CD4-positive, alpha-beta T cell treated with Interleukin-15 for 1 hour (primary cell): ENCODE measurements at regions not wholly inside any gene's neighbourhood (a gene's known extent, or its start where the extent isn't known, plus 50 kb on each side); places are given as distances from the start of the nearest gene placed in this dataset.
"Not testable (repeated sequence)": the region's sequence is repeated elsewhere in the genome, so short reads cannot be mapped to it uniquely, and the experiment has no call there.

Experiments used
- DNase-seq: peaks from one replicate; pipeline ENCODE4 v3.0.0-alpha.2; 2020

DNA sequence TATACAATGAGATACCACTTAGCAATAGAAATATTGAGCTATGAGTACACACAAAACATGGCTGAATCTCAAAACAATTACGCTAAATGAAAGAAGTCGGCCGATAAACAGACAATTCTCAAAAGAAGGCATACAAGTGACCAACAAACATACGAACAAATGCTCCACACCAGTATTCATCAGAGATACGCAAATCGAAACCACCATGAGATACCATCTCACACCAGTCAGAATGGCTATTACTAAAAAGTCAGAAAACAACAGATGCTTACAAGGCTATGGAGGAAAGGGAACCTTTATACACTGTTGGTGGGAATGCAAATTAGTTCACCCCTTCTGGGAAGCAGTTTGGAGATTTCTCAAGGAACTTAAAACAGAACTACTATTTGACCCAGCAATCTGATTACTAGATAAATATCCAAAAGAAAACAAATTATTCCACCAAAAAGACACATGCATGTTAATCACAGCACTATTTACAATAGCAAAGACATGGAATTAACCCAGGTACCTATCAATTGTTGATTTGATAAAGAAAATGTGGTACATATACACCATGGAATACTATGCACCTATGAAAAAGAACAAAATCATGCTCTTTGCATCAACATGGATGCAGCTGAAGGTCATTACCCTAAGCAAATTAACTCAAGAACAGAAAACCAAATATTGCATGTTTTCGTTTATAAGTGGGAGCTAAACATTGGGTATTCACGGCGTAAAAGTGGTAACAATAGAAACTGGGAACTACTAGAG, 90.9 kb upstream of the GRAMD1B start:
- DNase-seq, result no peak

DNA sequence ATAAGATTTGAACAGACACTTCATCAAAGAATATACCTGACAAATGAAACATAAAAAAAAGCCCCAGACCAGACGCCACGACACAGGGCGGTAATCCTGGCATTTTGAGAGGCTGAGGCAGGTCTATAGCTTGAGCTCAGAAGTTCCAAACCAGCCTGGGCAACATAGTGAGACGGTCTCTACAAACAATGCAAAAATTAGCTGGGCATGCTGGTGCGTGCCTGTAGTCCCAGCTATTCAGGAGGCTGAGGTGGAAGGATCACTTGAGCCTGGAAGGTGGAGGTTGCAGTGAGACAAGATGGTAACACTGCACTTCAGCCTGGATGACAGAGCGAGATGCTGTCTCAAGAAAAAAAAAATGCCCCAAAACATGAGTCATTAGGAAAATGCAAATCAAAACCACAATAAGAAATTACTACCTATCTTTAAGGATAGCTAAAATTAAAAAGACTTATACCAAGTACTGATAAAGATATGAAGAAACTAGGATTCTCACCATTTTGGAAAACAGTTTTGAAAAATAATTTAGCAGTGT, 91.7 kb upstream of the GRAMD1B start:
- DNase-seq, result no peak

DNA sequence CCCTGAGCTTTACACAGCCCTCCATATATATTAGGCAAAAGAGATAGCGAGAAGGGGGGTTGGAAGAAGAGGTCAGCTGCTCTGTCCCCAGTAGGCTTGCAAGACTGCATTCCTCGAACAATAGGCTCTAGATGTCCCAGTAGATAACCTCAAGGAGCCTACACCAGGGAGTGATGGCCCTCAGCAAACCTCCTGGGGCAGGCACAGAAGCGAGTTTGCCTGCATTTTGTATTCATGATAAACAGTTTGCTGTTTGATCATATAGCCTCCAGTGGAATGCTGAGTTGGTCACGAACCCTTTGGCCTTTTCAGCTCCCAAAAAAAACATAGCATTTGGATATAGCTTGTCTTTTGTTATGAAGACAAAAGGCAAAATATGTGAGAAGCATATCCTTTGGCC, 95.1 kb upstream of the GRAMD1B start:
- DNase-seq, result no peak

DNA sequence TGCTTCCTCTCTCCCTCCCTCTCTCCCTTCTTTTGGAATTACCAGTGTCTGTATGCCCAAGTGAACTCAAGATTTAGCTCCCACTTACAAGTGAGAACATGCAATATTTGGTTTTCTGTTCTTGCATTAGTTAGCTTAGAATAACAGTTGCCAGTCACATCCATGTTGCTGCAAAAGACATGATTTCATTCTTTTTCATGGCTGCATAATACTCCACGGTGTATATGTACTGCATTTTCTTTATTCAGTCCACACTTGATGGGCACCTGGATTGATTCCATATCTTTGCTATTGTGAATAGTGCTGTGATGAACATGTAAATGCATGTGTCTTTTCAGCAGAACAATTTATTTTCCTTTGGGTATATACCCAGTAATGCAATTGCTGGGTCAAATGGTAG, 97.5 kb upstream of the GRAMD1B start:
- DNase-seq, result not testable (repeated sequence)

DNA sequence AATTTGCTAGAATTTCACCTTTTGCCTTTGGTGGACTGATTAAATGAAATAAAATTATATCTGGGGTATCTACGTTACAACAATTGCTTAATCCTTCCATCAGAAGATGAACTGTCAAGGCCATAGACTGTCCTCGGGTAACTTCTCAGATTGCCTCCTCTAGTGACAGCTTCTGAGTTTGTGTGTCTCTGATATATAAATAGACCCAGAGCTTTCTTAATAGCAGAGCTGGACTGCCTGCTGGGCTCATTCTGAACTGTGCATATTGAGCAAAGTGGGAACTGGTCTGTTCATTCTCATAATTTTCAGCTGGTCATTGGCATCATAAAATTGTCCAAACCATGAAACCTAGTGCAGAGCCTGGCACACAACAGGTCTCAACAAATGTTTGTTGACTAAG, 99.1 kb upstream of the GRAMD1B start:
- no peak for DNase-seq

DNA sequence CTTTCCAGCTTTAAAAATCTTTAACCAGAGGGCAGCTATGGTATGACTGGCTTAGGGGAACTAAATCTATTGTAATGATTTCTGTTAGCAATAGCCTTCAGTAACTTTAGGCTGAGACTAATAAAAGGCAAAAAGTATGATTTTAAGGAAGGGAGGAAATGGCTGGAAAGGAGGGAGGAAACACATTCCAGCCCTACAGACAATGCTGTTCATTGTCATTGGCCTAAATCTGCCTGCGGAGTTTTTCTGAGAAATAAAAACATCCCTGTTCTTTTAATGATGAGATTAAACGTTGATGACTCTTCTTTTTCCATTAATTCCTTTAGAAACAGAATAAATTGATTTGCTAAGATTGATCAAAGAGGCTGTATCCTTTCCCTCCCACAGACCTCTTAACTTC, 99.6 kb upstream of the GRAMD1B start:
- DNase-seq, result no peak

DNA sequence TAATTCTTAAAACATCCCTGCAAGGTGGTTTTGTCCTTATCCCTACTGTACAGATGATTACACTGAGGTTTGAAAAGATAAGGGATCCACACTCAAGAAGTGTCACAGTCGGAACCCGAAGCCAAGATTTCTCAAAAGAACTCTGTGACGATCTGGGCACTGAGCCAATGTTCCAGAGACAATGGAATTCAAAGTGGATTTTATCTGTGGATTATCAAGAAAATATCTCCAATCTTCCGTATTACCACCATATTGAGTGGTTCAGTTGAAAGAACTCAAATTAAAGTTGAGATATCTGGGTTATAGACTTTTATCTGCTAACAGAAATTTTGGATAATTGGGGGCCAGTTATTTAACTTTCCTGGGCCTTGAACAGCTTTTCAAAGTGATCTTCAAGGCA, 100.0 kb upstream of the GRAMD1B start:
- DNase-seq, result no peak

DNA sequence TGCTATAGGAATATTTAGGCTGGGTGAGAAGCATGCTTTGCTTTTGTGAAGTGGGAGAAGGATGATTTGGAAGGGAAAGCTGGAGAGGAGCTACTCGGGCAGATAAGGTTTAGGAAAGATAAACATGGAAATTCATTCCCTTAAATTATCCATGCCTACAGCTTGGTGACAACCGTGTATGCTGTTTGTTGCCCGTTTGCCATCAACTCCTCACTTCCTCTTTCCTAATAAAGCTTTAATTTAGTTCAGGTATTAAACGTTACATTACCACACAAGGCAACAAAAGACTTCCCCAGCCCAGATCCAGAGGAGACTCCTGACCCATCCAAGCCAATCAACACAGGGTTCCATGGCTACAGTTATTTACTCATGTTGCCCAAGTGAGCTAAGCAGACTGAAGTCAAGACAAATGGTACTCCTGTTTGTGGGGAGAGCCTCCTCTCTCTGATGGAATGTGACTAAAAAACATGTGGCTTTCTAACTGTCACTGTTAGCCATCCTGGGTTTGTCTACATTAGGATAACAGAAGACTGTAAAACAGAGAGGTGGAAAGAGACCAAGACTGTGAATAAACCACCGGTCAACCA, 101.7 kb upstream of the GRAMD1B start:
- no peak for DNase-seq

DNA sequence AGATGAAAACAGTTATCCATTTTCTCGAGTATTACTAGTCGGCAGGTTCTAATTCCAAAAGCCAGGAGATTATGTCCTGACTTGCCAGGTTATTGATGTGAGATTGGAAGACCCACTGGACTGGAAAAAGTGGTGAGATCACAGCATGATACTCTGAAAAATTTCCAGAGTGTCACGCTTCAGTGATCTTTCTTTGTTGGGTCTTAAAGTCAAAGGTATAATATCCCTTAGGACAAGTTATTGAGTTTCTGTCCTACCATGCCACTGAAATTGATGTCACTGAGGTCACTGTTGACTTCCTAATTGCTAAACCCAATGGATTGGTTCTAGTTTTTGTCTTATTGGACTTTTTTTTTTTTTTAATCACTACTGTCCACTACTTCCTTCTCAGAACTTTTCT, 104.5 kb upstream of the GRAMD1B start:
- no peak for DNase-seq

DNA sequence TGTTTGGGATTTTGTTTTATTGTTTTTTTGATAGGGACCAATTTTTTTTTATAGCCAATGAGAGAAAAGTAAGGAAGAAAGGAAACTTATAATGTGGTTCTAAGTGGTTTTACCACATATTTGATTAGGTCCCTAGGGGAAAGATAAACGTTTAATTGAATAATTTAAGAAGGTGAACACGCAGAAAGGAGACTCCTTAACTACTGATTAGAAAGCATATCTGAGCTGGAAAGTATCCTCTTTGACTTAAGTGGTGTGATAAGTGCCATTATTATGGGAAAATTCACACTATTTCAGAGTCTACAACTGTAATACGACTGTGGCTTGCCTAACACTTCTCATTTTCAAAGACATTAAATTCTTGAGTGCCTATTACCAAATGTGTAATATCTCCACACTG, 106.5 kb upstream of the GRAMD1B start:
- DNase-seq, result no peak

DNA sequence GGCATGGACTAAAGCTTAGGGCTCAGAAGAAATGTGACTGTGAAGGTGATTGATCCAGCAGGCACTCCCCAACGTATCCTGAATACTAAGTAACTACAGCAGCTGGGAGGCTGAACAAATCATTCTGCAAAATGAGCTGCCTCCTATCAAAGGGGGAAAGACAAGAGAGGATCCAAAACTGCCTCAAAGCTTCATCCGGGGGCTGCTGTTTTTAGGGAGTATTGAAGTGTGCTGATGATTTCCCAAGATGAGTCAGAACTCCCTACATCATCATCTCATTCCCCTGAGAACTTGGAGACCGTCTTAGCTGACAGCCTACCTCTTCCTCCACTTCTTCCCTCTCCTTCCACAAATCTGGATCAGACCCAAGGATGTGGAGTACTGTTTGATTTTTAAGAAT, 108.4 kb upstream of the GRAMD1B start:
- no peak for DNase-seq

DNA sequence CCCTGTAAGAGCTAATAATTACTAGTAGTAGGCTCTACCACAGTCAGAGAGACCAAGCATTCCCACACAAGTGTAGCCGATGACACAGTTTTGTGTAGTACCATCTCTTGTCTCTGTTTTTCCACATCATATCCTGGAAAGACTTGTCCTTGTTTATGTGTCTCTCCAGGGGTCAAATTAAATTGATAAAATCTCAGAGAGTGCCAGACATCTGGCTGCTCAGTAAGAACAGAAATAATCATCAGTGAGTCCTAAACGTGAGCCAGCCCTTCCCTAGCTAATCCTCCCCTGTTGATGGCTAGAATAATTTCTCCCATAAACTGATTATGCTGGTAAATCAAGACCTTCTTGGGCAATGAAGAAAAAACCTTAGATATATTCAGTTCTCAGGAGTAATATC, 111.4 kb upstream of the GRAMD1B start:
- DNase-seq, result no peak

DNA sequence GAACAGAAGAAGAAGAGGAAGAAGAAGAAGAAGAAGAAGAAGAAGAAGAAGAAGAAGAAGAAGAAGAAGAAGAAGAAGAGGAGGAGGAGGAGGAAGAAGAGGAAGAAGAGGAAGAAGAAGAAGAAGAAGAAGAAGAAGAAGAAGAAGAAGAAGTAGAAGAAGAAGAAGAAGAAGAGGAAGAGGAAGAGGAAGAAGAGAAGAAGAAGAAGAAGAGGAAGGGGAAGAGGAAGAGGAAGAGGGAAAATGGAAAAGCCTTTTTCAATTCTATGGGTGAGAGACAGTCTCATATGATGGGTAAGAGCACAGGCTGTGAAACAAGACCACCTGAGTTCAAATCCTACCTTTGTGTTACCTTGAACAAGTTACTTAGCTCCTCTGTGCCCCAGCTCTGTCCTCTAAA, 111.9 kb upstream of the GRAMD1B start:
- DNase-seq, result not testable (repeated sequence)

DNA sequence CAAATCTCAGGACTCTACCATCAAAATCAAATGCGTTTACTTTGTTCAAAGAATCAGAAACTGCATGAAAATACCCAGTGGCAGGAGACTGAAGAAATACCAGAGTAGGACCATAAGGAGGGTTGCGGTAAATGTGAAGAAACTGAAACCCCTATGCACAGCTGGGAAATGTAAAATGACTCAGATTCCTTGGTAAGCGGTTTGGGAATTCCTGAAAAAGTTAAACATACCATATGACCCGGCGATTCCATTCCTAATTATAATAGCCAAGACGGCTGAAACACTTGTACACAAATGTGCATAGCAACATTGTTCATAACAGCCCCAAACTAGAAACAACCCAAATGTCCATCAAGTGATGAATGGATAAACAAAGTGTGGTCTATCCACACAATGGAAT, 114.1 kb upstream of the GRAMD1B start:
- DNase-seq, result no peak

DNA sequence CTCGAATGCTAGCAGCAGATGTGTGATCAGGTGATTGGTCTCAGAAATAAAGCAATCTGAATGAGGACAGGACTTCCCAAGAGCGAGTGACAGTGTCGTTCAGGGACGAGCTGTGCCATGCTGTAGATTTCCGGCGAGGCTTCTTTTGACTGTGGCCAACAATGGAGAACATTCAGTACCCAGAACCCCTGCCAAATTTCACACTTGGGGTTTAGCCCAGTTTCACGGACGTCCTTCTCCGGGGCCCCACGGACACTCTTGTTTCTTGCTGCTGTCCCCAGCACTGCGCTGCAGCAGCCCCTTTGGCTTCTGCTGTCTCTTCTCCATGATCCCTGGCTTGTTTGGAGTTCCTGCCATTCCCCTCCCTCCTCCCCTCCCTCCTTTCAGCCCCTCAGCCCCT, 115.1 kb upstream of the GRAMD1B start:
- no peak for DNase-seq

DNA sequence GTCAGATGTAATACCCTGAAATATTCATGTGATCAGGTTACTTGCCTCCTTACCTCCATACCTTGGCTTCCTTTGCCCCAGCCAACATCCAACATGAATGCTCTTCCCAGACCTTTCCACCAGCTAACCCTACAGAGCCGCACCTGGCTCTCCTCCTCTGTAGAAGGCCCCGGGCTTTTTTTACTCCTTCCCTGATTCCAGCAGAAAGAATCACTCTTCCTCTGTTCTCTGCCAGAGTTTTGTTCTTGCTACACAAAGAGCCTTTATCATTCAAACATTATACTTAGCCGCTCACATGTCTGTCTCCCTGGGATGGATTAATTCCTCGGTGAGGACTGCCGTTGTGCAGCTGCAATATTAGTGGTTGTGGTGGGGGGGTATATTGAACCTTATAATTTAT, 116.8 kb upstream of the GRAMD1B start:
- DNase-seq, result no peak

DNA sequence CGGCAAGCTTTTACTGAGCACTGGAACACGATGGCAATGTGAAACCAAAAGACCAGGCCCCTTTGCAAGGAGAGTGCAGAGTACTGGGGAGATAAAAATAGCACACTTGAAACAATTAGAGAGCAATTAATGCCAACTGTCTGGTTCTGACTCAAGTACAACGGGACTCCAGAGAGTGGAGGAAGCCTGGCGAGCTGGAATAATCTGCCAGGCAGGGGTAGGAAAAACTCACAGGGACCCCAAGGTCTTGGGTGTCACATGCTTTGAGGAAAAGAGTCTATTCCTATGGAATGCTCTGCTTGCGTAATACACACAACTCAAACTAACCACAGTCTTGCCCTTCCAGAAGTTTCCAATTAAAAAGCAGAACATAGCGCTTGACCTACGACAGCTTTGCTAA, 113.0 kb upstream of the CLMP start:
- no peak for DNase-seq

DNA sequence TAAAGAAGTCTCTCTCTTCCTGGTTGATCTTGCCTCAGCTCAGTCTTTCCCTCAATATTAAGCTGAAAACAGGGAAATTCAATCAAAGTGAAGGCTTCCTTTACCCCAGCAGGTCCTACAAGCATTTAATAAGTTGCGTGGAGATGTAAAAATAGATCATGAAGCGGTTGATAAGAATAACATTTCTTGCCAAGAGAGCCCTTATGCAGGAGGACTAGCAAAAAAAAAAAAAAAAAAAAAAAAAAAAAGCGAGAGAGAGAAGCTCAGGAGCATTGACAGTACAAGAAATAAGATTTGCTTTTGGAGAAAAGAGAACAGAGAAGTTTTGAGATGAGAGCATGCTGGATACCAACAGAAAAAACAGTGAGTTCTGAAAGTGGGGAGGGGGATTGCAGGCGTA, 112.2 kb upstream of the CLMP start:
- DNase-seq, result no peak

DNA sequence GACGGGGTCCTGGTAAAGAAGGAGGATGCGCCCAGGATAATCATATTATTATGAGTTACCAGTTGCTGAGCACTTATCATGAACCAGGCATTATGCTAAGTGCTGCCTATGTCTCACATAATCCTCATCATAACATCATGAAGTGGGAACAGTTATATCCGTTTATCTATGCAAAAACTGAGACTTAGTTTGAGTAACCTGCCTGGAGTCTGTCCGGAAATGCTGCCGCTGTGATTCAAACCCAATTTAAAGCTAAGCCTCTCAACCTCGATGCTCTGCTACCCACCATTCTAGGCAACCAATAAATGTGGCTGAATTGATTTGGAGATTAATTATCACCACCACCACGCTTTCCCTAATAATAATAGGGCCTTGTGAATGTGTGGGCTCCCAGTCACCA, 111.5 kb upstream of the CLMP start:
- no peak for DNase-seq

DNA sequence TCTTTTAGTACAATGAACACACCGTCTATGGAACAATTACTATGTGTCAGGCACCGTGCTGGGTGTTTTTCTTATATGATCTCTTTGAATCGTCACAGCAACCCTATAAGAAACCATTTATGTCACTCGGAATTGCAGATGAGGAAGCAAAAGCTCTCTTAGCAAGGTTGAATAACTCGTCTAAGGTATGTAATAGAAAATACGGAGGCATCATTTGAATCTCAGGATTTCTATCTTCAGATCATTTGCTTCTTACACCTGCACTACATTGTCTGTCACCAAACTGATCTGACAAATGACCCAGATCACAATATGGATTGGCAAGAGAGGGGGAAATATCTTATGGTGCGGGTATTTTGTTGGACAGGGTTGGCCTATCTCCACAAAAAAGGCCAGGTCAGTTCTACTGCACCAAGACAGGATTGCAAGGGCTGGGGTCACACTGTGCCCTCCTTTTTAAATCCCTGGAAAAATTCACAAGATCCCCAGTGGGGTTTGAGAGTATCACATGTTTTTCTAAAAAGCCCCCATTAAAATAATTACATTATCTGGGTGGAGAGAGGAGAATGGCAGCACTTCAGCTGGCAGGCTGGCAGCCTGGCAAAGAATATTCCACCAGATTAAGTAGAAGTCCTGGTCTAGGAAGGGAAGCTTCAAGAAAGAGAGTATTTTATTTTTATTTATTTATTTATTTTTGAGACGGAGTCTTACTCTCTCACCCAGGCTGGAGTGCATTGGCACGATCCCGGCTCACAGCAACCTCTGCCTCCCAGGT, 110.7 kb upstream of the CLMP start:
- DNase-seq, result no peak

DNA sequence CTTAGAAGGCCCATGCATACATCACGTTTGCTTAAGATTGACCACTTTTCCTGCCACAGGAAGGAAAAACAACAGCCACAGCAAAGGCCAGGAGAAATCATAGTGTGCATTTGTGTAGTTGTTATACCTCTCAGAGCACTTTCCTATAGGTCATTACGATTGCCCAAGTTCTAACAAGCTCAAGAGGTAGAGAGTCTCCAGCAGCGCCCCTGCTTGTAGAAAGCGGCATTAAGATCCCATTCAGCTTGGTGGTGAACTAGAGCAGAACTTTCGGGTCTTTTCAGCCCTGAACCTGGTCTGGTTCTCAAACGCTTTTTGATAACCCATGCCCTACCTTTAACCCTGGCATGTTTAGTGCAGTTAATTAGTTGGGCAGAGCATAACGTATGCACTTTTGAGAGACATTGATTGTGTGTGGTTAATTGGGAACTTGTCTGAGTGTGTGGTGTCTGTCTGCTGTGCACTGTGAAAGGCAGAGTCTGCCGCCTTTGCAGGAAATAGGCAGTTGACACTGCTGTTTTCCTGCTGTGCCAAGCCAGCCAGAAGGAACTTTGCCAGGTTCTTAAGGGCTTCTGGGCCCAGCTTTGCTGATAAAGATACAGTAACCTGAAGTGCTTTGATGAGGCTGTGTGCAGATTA, 109.9 kb upstream of the CLMP start:
- no peak for DNase-seq

DNA sequence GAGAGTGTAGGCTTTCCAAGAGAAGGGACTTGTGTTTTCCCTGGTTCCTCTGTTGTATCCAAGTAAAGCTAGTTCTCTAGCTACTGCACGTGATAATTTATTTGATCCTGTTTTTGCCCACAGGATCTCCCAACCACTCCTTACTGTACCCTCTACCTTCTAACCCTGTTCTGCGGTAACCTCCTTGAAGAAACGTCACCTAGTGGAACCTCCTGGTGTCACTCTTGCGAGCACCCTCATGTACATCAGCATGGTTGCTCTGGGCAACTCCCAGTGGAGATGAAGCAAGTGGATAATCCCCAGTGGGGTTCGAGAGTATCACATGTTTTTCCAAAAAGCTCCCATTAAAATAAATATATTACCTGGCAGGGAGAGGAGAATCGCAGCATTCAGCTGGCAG, 108.9 kb upstream of the CLMP start:
- no peak for DNase-seq

DNA sequence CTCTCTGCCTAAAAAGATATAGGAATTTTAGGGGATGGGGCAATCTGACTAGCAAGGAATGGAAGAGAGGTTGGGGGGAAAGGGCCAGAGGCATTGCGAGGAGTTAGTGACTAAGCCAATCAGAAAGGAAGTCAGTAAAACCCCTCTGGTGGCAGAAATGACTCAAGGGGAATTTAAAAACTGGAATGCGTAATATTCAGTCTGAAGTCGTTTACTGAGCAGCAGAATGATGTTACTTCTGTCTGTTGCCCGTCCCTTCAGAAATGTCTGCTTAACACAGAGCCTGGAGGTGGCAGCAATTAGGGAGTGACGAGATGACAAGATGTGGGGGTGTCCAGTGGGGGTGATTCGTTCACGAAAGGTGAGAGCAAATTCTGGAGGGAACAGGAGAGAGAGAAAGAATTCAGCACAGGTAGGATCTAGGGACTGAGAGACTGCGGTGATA, 107.7 kb upstream of the CLMP start:
- no peak for DNase-seq
